Stimulated activated CD4-positive, alpha-beta T cell treated with anti-CD3 and anti-CD28 coated beads, TNF-alpha, amount 100 ng/mL, for 24 hours (primary cell): ENCODE measurements at regions not wholly inside any gene's neighbourhood (a gene's known extent, or its start where the extent isn't known, plus 50 kb on each side); places are given as distances from the start of the nearest gene placed in this dataset.

Experiments used
- DNase-seq, 3 experiments: peaks; one replicate each; pipeline ENCODE4 v3.0.0-alpha.2; 2020; ENCODE audit warnings: low read depth in 3 of 3

DNA sequence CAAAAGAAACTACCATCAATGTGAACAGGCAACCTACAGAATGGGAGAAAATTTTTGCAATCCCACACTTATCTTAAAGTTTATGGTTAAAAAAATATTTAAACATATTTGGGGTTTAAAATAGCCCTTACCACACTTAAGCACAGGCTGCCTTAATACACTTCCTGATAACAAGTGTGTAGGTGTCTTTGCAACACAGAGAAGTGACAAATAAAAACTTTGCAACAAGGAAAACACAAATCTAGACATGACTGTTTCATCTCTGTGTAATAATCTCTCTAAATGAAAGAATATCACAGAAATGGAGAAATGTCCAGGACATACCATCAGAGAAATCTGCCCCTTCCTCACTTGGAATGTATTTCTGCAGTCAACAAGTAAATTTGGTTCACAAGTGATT is 464.1 kb upstream of the ARHGEF26 start:
- no peak for DNase-seq

DNA sequence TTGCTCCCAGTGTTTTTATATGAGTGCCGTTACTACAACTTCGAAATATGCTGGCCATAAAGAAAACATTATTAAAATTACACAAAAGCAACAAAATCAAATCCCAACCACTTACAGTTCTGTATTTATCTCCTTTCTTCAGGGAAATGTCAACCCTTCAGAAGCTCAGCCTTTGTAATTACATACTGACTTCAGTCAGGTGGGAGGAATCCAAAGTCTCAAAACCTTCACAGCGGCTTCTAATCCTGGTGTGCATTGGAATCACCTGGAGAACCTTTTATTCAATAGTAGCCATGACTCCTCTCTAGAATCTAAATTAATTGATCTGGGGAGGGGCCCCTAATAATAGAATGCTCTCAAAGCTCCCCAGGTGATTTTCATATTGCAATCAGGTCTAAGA is 463.7 kb upstream of the ARHGEF26 start:
- no peak for DNase-seq

DNA sequence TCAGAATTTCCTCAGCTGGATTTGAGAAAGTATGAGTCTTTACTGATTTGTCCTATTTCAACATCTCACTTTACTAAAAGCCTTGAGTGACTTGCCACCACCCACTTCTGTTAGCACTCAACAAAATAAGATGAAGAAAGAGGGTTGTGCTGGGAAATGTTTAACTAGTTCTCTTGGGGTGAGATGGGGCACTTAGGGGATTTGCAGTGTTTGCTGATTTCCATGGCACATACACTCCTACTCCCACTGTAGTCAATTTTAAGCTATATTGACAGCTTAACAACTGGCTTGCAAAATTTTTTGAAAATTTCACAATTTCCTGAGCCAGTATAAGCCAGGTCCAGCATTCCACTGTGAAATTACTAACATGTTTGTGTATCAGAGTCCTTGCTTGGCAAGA is 463.1 kb upstream of the ARHGEF26 start:
- DNase-seq, result no peak

DNA sequence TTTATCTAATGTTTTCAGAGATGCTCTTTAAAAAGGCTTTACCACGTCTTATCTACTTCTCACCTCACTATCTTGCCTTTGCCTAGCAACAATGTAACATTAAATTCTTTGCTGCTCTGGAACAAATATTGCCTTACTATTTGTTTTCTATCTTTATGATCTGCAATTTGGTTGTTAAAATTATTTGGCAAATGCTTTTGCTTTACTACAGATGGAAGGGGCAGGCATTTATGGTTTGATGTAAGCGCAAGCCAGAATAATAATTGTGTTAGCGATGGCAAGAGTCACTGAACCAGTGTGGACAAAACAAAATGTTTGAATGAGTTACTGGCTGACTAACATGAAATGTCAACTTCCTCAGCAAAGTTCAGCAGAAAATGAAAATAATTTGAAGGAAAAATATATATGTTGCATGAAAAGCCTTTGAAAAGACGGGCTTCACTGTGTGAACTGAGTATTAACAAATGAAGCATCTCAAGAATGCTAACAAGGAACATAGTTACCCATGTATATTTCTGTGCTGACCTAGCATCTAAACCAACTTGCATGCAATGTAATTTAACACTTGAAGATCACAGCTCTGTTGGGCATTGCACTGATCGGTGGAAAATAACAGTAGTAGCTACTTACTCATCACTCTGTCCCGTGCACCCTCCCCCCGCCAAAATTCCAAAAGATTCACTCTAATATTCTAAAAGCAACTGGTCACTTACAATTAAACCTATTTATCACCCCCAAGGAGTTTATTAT is 454.0 kb upstream of the ARHGEF26 start:
- no peak for DNase-seq

DNA sequence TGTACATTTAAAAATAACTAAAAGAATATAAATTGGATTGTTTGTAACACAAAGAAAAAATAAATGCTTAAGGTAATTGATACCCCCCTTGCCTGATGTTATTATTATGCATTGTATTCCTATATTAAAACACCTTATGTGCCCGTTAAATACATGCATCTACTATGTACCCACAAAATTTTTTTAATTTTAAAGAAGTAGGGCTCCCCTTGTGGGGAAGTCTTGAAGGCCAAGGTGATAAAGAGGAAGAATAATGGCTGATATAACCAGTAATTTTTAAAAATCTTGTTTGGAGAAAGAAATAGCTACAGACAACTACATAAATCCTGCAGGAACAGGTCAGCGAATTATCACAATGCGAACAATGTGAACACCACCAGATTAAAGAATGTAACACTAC is 451.7 kb upstream of the ARHGEF26 start:
- no peak for DNase-seq

DNA sequence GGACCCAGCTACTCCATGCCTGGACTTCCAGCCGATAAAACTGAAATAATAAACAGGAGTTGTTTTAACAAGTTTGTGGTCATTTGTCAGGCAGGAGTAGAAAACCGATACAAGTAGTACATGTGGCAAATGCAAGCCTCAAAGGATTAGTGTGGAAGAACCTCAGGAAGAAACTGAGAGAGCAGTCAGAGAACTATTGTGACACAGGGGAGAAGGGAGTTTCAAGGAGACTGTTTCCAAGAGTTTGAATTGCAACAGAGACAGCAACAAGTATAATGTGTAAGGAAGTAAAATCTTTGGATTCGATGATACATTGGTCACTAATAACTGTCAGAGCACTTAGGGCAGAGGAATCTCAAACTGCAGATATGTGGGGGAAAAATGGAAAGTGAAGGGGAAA is 450.6 kb upstream of the ARHGEF26 start:
- no peak for DNase-seq

DNA sequence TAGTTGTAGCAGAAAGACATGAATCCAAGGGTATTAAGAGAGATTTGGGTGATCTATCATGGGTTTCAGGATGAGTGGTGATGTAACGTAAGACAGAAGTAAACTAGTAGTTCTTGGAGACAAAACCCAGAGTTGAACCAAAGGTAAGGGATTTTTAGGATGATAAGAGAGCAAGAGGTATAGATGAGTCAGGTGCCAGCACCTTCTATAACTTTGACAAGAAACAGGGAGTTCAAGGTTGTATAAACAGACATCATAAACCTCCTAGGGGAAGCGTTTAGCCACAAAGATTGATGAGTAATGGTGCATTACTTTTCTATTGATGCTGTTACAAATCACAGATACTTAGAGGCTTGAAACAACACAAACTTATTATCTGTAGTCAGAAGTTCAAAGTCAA is 447.3 kb upstream of the ARHGEF26 start:
- no peak for DNase-seq

DNA sequence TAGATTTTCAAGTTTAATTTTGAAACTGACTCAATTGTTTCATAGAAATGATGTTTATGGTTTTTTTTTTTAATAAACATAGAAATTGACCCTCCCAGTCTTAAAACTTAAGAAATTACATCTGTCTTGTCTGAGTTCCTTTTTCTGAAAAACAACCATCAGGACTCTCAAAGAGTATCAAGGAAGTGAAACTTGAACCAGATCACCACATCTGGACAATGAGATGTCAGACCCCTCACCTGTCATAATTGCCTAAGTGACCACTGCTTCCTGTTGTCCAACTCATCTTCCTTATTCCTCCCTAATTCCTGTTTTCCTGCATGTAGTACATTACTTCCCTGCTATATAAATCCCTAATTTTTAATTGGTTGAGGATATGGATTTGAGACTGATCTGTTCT is 441.5 kb upstream of the ARHGEF26 start:
- DNase-seq, result no peak

DNA sequence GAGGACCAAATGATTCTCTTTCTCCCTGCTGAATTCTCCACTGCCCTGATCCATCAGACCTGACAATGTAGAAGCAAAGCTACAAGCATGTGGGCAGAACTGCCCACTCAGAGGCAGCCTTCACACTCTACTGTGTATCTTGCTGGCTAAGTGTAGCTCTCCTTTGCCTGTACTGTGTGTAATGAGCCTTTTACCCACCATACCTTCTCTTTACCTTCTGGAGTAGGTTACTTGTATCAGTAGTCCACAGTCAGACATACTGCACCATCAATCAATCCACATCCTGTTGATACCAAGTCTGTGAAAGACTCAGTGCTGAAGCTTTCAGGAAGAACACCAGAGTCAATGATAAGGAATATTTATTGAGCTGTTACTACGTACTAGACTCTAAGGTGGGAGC is 440.7 kb upstream of the ARHGEF26 start:
- DNase-seq, result no peak

DNA sequence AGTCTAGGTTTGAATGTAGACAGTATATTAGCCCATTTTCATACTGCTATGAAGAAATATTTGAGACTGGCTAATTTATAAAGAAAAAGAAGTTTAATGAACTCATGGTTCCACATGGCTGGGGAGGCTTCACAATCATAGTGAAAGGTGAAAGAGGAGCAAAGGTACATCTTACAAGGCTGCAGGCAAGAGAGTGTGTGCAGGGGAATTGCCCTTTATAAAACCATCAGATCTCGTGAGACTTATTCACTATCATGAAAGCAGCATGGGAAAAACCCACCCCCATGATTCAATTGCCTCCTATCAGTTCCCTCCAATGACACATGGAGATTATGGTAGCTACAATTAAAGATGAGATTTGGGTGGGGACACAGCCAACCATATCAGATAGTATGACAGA is 440.1 kb upstream of the ARHGEF26 start:
- DNase-seq, result no peak

DNA sequence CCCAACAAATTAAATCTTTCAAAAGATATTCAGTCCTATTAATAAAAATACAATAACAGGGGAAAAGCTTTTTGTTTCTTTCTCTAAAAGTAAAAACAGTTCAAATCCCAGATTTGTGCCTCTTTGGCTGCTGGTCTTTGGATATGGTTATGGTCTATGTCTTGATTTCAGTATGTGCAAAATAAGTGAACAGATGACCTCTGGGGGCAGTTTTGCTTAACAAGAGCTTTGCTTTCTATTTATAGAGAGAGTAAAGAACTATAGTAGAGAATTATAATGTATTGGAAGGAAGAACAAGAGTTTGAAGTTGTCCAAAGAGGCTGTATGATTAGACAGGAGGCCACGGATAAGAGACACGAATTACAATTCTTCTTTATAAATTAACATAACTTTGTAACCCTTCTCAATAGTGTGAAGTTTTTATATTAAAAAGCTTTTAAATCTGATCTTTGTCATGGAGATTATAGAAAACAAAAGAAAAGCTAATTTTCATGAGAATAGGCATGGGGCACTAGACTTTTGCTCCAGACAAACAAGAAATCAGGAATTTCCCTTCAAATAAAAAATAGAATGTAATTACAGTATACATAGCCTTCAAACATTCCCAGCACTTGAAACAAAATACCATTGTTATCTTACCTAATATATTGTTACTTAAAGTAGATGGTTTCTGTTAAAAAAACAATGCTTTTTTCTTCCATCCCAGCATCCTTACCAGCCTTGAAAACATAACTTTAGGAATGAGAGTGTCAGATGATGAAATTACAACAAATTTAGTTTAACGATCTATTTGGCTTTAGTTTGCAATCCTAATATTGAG is 432.7 kb upstream of the ARHGEF26 start:
- no peak for DNase-seq

DNA sequence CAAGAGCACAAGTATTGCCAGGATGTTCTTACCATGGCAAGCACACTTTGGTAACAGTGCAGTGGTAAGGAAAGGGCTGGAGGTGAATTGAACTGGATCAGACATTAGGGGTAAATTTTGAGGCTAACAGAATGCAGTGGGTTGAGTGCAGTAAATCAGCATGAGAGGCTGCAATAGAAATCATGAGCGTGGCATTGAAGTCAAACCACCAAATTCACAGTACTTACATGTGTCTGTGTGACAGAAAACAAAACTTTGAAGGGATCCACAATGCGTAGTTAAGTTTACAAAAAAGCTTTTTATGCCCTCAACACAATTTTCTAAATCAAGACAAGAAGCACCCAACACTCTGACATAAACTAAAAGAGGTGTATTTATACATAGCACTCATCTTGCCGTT is 428.0 kb upstream of the ARHGEF26 start:
- DNase-seq, result no peak

DNA sequence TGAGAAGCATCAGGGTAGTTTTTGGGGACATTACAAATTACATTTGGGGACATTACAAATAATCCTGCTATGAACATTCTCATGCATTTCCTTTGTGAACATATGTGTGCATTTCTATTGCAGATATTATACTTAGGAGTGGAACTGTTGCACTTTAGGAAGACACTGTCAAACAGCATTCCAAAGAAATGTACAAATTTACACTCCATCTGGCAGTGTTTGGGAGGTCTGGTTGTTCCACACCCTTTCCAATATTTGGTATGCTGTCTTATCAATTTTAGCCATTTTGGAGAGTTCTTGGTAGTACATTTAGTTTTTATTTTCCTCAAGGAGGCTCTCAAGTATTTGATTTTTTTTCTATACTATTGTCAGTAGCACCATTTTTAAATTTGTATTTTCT is 419.1 kb upstream of the ARHGEF26 start:
- DNase-seq, result no peak

DNA sequence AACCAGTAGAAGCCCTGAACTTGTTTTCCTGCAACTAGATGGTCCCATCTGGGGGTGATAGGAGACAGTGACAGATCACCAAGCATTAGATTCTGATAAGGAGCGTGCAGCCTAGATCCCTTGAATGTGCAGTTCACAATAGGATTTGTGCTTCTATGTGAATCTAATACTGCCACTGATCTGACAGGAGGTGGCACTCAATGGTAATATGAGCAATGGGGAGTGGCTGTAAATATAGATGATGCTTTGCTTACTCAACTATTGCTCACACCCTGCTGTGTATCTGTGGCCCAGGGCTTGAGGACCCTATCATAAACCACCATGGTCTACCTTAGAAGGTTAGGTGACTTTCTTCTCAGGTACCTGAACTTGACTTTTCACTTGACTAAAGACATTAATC is 417.1 kb upstream of the ARHGEF26 start:
- DNase-seq, result no peak

DNA sequence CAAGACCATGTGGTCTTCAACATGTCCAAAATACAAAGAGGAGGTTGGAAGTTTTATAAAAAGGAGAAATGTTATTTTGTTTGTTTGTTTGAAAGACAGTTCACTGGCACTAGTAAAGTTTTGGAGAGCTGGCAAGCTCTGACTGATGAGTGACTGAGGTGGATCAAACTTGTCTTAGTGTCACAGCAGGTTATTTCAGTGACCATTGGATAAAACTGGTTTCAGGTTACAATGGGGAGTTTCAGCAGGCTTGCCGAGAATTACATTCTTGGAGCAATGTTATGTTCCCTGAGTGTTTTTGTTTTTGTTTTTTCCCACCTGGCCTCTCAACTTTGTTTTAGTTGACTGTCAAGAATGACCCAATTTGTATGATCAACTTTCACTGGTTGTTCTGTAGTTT is 414.5 kb upstream of the ARHGEF26 start:
- DNase-seq, result no peak

DNA sequence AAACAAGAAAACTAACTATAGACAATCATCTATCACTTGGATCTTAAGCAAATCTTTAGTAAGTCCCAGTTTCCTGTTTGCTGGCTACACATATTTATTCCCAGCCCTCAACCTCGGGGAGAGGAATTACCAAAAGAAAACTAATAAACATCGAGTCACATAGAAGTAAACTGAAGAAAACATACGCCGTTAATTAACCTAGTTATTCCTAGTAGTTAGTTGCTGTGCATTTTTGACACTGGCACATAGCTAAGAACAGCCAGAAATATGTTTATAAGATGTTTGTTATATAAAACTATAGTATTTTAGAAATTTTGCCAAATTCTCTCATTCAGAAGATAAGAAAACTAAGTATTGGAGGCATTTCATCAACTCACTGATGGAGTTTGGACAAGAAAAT is 407.2 kb upstream of the ARHGEF26 start:
- no peak for DNase-seq

DNA sequence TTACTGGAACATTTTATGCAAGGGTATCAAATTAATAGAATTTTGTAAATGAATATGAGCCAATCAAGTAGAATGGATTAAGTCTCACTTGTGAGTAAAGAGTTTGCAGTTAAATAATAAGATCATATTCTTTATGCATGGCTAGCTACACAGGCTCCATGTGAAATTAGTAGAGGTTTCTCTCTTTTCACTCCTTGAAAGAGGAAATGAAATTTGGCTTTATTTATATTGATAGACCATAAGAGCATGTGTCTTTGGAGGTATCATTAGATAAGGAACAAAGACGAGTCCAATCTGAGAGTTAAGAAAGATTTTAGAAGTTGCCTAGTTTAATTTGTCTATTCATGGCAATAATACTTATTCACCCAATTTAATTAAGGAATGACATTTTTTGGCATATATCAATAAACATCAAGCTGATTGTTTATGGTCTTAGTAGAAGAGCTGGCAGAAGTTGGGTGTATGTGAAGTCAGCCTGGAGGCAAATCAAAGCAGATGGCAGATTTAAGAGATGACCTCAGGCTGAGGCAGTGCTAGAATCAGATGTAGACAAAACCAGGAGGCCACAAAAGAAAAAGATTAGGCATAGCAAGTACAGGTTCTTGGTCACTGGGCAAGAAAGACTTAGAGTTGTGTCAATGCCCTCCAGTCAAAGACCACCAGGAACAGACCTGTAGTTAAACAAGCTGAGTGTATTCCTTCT is 406.5 kb upstream of the ARHGEF26 start:
- no peak for DNase-seq

DNA sequence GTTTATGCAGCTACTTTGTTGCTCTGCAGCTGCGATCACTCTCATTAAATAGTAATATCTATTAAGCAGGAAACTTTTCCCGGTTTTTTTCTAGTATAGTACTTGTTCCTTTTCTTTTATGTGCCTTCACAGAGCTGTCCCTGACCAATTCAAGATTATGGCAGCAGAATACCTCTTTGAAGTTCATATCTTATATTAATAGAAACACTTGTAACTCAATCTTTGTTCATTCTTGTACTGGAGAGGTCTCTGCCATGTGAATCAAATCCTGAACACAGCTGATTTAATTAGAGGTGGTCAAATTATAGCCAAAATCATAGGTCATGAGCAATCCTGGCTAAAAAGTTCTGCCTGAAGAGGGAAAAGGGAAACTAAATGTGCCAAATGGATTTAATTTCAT is 399.0 kb upstream of the ARHGEF26 start:
- DNase-seq, result no peak

DNA sequence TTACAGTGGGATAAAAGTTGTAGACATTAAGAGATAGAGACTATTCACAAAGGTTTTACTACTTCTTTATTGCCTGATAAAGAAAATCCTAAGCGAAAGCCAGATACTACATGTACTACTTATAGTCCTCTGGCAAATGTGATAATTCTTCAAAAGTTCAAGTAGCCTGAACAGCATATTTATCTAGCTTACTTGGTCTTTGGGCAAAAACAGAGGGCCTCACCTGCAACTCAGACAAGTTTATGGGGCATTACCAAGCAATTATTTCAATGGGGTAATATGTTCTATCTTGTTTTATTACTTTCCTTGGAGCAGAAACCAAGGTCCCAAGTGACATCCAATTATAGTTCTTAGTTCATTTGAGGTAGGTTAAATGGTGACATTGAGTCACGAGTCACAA is 390.1 kb upstream of the ARHGEF26 start:
- DNase-seq, result no peak

DNA sequence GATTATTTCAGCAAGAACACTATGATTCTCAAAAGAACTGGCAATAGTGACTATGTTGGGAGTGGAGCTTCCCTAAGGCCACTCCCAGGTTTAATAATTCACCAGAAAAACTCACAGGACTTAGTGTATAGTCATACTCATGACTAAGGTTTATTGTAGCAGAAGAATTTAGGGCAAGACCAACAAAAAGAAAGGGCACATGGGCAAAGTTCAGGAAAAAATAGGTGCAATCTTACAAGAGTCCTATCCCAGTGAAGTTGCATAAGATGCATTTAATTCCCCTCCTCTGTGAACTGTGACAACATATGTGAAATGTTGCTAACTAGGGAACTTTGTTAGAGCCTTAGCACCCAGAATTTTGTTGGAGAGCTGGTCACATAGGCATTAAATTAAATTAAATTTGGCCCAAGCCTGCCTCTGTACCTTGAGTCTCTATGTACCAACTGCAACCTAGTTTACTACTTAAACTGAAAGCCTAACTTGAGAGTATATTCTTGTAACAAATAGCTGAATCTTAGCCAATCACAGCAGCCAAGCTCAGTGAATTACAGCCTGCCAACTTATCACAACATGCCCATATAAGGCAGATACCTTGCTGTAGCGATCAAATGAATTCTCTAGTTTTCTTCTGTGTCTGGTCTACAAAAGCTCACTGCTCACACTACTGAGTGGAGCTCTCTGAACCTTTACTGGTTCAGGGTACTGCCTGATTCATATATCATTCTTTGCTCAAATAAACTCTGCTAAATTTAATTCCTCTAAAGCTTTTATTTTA is 386.2 kb upstream of the ARHGEF26 start:
- DNase-seq, result no peak

DNA sequence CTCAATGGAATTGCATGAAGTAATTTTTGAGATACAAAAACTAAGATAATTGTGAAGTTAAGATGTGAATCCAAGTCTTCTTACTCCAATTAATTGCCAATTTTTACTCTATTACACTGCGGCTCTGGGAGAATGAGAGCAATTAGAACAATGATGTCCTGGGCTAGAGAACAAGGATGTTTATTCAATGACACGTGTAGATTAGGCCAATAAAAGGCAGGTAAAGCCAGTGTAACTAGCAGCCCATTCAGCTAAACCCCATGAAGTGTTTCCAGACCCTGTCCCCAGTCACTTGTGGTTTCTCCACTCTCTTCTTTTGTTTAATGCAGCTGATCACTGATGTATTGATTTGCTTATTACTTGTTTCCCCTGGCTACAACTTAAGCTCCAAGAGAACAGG is 381.1 kb upstream of the ARHGEF26 start:
- DNase-seq, result no peak

DNA sequence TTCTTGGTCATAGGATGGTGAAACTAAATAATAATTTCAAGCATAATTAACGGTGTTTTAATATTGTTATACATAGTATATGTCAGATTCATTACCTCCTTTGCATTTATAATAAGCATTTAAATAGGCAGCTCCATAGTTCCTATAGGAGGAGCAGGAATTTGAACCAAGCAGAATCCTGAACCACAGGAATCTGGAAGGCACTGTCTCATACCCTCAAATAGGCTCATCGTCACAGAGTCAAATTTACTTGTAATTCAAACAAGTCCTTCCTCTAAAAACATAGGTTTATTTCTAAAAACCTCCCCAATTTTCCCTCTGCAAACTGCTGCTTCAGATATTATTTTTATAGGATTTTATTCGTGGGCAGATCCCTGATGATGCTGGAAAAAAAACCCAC is 376.3 kb upstream of the ARHGEF26 start:
- no peak for DNase-seq
